Right lobe of liver (tissue), 6 donors: ENCODE measurements at regions not wholly inside any gene's neighbourhood (a gene's known extent, or its start where the extent isn't known, plus 50 kb on each side); places are given as distances from the start of the nearest gene placed in this dataset.

Experiments used
- ATAC-seq, 4 donors: fragments of 200-7000 bp; cut with Tn5 transposase; one replicate each; pipeline ENCODE4 v1.9.1; 2020; ENCODE audit warnings: mild to moderate bottlenecking in 4 of 4, moderate library complexity in 4 of 4
- DNase-seq, 3 donors: peaks; one replicate each; pipeline ENCODE4 v3.0.0-alpha.2; 2020
- H3K27ac ChIP-seq, 3 donors: fragments of 200-600 bp; one replicate each; pipeline ENCODE4 v1.8.0; 2022
- H3K27me3 ChIP-seq, 2 donors: fragments of 200-600 bp; one replicate each; pipeline ENCODE4 v1.8.0; 2022
- H3K36me3 ChIP-seq, 4 donors: fragments of 200-600 bp; sonication (generic) in 1 of 4; one replicate each; pipeline versions ENCODE4 v1.5.1 to v1.8.0; 2017 to 2022; ENCODE audit warnings: control low read depth in 1 of 4
- H3K4me1 ChIP-seq, 4 donors: fragments of 200-600 bp; sonication (generic) in 1 of 4; one replicate each; pipeline versions ENCODE4 v1.5.1 to v1.8.0; 2017 to 2022; ENCODE audit warnings: control low read depth in 1 of 4
- H3K4me3 ChIP-seq, 3 donors: fragments of 200-600 bp; one replicate each; pipeline ENCODE4 v1.8.0; 2022
- H3K9me3 ChIP-seq, 4 donors: fragments of 200-600 bp; sonication (generic) in 1 of 4; one replicate each; pipeline versions ENCODE4 v1.5.1 to v1.8.0; 2017 to 2022; ENCODE audit warnings: control low read depth in 1 of 4
- CTCF ChIP-seq, 4 donors: fragments of 200-600 bp in 3 of 4; fragments of 450-650 bp in 1 of 4; IDR thresholded peaks; one replicate each; pipeline versions ENCODE4 v1.5.1 to v1.8.0; 2016 to 2022; ENCODE audit warnings: antibody characterized with exemption in 4 of 4, mild to moderate bottlenecking in 2 of 4
- POLR2A ChIP-seq: fragments of 450-650 bp; IDR thresholded peaks from one replicate; pipeline ENCODE4 v1.6.1; 2017; ENCODE audit warnings: antibody characterized with exemption, mild to moderate bottlenecking
- whole genome bisulfite sequencing: methylation state at CpG from one replicate; pipeline ENCODE4 v1.1.6; 2018; ENCODE audit warnings: low coverage, low lambda C conversion rate; ENCODE audit not compliant: insufficient coverage; ENCODE audit errors: missing lambda C conversion rate; 5-methylcytosine and 5-hydroxymethylcytosine counted together
- intact Hi-C, 2 donors: fragments of 100-400 bp; cut with DNase I; formaldehyde crosslinking; loops; one replicate each; pipeline versions ENCODE4 v1.11.2 to v1.14.1; 2022
- donor health status: DM: no; HTN: yes; CAD: no.
- donor health status: DM: no; HTN: no; CAD: no.
- donor health status: DM: no; HTN: no; CAD: no.
- donor health status: DM: no; HTN: yes; CAD: no.
- donor health status: DM: no; HTN: yes; CAD: no.

GRCh38 chr22:48140261-48140813 is 1377.9 kb downstream of the TBC1D22A start:
- TF ChIP-seq CTCF (IDR thresholded peaks at IDR 0.05) (no peak), POLR2A (no peak)
- Histone ChIP-seq H3K27me3 (no peaks in the 10 kb centered on the region), H3K36me3 (no peaks in the 10 kb centered on the region), H3K9me3 (no peaks in the 10 kb centered on the region), H3K27ac (no peak overlapping the region), H3K4me1 (no peaks in the 10 kb centered on the region), H3K4me3 (no peak overlapping the region)
- intact Hi-C loops: no loop called here
- ATAC-seq (no peak), DNase-seq (no peak)
- 40% methylated on average over 1 of the region's 10 CpGs for WGBS

- no peak overlapping the region for H3K27ac ChIP-seq
- H3K4me1 ChIP-seq: no peaks in the 10 kb centered on the region
- no peaks in the 10 kb centered on the region for H3K36me3 ChIP-seq
- no peak for ATAC-seq
- H3K9me3 ChIP-seq: no peaks in the 10 kb centered on the region
- intact Hi-C loops: no loop called here
- H3K4me3 ChIP-seq: no peak overlapping the region
- TF ChIP-seq CTCF (IDR thresholded peaks at IDR 0.05) (no peak), POLR2A (no peak)
- WGBS: no CpG with 5 or more reads among the region's 8 CpGs
- H3K27me3 ChIP-seq: no peaks in the 10 kb centered on the region
- no peak for DNase-seq
These were observed 1377.3 kb downstream of the TBC1D22A start for GRCh38 chr22:48139776-48140175.

DNA sequence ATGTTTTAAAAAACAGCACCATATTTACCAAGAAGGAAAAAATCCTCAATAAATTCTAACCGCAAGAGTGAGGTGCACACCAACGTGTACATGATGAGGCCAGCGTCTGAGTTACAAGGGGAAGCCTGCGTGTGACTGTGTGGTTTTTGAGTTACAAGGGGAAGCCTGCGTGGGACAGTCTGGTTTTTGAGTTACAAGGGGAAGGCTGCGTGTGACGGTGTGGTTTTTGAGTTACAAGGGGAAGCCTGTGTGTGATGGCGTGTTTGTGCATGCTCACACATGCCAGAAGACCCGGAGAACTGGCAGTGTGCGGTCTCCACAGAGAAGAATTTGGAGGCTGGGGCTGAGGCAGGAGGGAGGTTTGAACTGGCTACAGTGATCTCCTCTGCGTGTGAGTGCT is 1376.4 kb downstream of the TBC1D22A start:
- Histone ChIP-seq H3K27ac (no peak overlapping the region), H3K4me3 (no peak overlapping the region), H3K27me3 (no peaks in the 10 kb centered on the region), H3K36me3 (no peaks in the 10 kb centered on the region), H3K9me3 (no peaks in the 10 kb centered on the region), H3K4me1 (no peaks in the 10 kb centered on the region)
- intact Hi-C loops: no loop called here
- WGBS: 35% methylated on average over 8 of the region's 11 CpGs
- no peak for DNase-seq
- TF ChIP-seq POLR2A (no peak), CTCF (IDR thresholded peaks at IDR 0.05) (no peak)
- ATAC-seq: no peak

DNA sequence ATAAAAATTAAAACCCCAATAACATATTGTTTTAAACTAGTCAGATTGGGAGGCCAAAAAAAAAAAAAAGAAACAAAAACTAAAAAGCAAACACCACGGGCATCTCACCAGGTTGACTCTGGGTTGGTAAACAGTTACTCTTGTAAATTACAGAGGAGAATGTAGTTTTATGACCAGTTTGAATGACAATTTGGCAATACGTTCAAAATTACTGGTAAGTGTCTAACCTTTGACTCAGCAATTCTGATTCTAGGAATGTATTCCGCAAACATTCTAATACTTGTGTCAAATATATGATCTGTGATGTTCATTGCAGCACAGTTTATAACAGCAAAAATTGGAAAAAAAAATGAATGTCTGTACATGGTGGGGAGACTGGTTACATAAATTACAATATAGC is 1376.0 kb downstream of the TBC1D22A start:
- intact Hi-C loops: no loop called here
- TF ChIP-seq POLR2A (no peak), CTCF (IDR thresholded peaks at IDR 0.05) (no peak)
- Histone ChIP-seq H3K36me3 (no peaks in the 10 kb centered on the region), H3K4me1 (no peaks in the 10 kb centered on the region), H3K27ac (no peak overlapping the region), H3K9me3 (no peaks in the 10 kb centered on the region), H3K27me3 (no peaks in the 10 kb centered on the region), H3K4me3 (no peak overlapping the region)
- WGBS: 38% methylated on average over 3 of the region's 3 CpGs
- no peak for ATAC-seq
- DNase-seq: no peak

DNA sequence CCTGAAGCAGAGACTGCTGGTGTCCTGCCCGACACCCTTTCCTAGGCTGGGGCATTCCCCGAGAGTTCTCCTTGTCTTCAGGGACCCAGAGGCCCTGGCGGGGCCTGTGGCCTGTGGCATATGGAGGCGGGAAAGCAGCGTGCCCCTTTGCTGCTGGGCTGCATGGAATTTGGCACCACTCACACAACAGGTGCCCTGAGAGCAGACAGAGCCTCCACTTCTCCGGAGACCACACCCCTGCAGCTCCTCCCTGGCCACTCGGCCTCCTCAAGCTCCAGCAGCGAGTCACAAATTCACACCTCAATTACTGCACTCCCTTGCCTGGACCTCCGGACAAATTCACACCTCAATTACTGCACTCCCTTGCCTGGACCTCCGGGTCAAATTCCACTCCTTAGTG is 1375.2 kb downstream of the TBC1D22A start:
- Histone ChIP-seq H3K27ac (no peak overlapping the region), H3K4me3 (no peak overlapping the region), H3K9me3 (no peaks in the 10 kb centered on the region), H3K36me3 (no peaks in the 10 kb centered on the region), H3K27me3 (no peaks in the 10 kb centered on the region), H3K4me1 (no peaks in the 10 kb centered on the region)
- intact Hi-C loops: no loop called here
- TF ChIP-seq CTCF (IDR thresholded peaks at IDR 0.05) (no peak), POLR2A (no peak)
- DNase-seq (no peak), ATAC-seq (no peak)
- WGBS: 32% methylated on average over 6 of the region's 10 CpGs
